HCT116 (cell line): ENCODE measurements at regions not wholly inside any gene's neighbourhood (a gene's known extent, or its start where the extent isn't known, plus 50 kb on each side); places are given as distances from the start of the nearest gene placed in this dataset.

Source experiments
- ATAC-seq: fragments of 200-7000 bp; cut with Tn5 transposase; 2 replicates; pipeline ENCODE4 v1.9.1; 2020; ENCODE audit warnings: mild to moderate bottlenecking, moderate library complexity
- BruUV-seq: library from RNA; stranded (reverse); fragments of 400-500 nt; replicated peaks from 2 replicates; lab custom pipeline; 2021; lab: Mats Ljungman, UMichigan
- CTCF ChIA-PET: fragments of 300-600 bp; sonication (Branson Sonifier 250); formaldehyde crosslinking; loops from one replicate; lab custom pipeline; 2021; ENCODE audit warnings: antibody characterized with exemption; lab: Charles Lee
- POLR2A ChIA-PET: fragments of 300-600, 350-600 bp; sonication (Branson Sonifier 250); formaldehyde crosslinking; loops from one replicate; lab custom pipeline; 2021; ENCODE audit warnings: antibody characterized with exemption; lab: Charles Lee
- RAD21 ChIA-PET, 2 experiments: fragments of 300-600 bp; sonication (Branson Sonifier 250); formaldehyde crosslinking; loops; one replicate each; lab custom pipeline; 2023; ENCODE audit warnings: low total read pairs in 2 of 2; ENCODE audit not compliant: uncharacterized antibody in 2 of 2, unreplicated experiment in 2 of 2, low non-redundant PET in 1 of 2; lab: Charles Lee
- DNase-seq: peaks from one replicate; pipeline ENCODE4 v3.0.0-alpha.2; 2010; ENCODE audit warnings: low read depth, low spot score
- H2AFZ ChIP-seq: fragments of 200-600 bp; shearing (Covaris generic), sonication (generic); 2 replicates; pipeline ENCODE4 v1.6.1; 2017; ENCODE audit warnings: low read depth, mixed run types, mixed read lengths, antibody characterized with exemption, low read length; ENCODE audit not compliant: poor library complexity, severe bottlenecking
- H3K27ac ChIP-seq: 2 replicates; pipeline ENCODE4 v1.5.1; 2012; ENCODE audit warnings: low read depth, low read length
- H3K27me3 ChIP-seq: fragments of 200-600 bp; sonication (generic); 2 replicates; pipeline ENCODE4 v1.6.1; 2016; ENCODE audit warnings: mixed run types, low read length, mixed read lengths; ENCODE audit not compliant: insufficient read depth
- H3K36me3 ChIP-seq, 2 experiments: fragments of 200-500 bp in 1 of 2; fragments of 200-600 bp in 1 of 2; sonication (Bioruptor generic) in 1 of 2; sonication (generic) in 1 of 2; 2 replicates each; pipeline versions ENCODE4 v1.5.1 to v1.6.1; 2014 to 2016; ENCODE audit warnings: low read length in 2 of 2, inconsistent platforms in 1 of 2, mixed read lengths in 1 of 2, mixed run types in 1 of 2; ENCODE audit not compliant: insufficient read depth in 2 of 2, control insufficient read depth in 1 of 2
- H3K4me1 ChIP-seq, 2 experiments: fragments of 200-600 bp in 1 of 2; sonication (generic) in 1 of 2; 2 replicates each; pipeline versions ENCODE4 v1.5.1 to v1.6.1; 2012 to 2017; ENCODE audit warnings: low read length in 2 of 2, inconsistent platforms in 1 of 2, mild to moderate bottlenecking in 1 of 2, mixed read lengths in 1 of 2, mixed run types in 1 of 2, moderate library complexity in 1 of 2; ENCODE audit not compliant: insufficient read depth in 2 of 2, control insufficient read depth in 1 of 2
- H3K4me2 ChIP-seq: fragments of 200-600 bp; sonication (generic); 2 replicates; pipeline ENCODE4 v1.6.1; 2017; ENCODE audit warnings: mixed run types, low read length, mixed read lengths
- H3K4me3 ChIP-seq, 2 experiments: fragments of 200-600 bp in 1 of 2; sonication (generic) in 1 of 2; replicated peaks in 1 of 2; 2 replicates each; pipeline ENCODE4 v1.5.1; 2011 to 2016; ENCODE audit warnings: low read length in 2 of 2, control low read depth in 1 of 2, low read depth in 1 of 2, mild to moderate bottlenecking in 1 of 2, mixed read lengths in 1 of 2, mixed run types in 1 of 2
- H3K79me2 ChIP-seq: fragments of 200-600 bp; sonication (generic); 2 replicates; pipeline ENCODE4 v1.6.1; 2017; ENCODE audit warnings: mild to moderate bottlenecking, mixed run types, low read length, moderate library complexity, mixed read lengths; ENCODE audit not compliant: insufficient read depth
- H3K9ac ChIP-seq: fragments of 200-600 bp; sonication (generic); 2 replicates; pipeline ENCODE4 v1.6.1; 2016; ENCODE audit warnings: low read length, mixed read lengths
- H3K9me2 ChIP-seq: fragments of 200-600 bp; sonication (generic), shearing (Covaris generic); 2 replicates; pipeline ENCODE4 v1.6.1; 2017; ENCODE audit warnings: mixed run types, mild to moderate bottlenecking, moderate library complexity; ENCODE audit not compliant: insufficient read depth
- H3K9me3 ChIP-seq, 2 experiments: fragments of 200-500 bp in 1 of 2; fragments of 200-600 bp in 1 of 2; sonication (Bioruptor generic) in 1 of 2; sonication (generic) in 1 of 2; 2 replicates each; pipeline ENCODE4 v1.6.1; 2014 to 2017; ENCODE audit warnings: low read length in 2 of 2, mixed read lengths in 2 of 2, inconsistent platforms in 1 of 2, low read depth in 1 of 2, mild to moderate bottlenecking in 1 of 2, mixed run types in 1 of 2, moderate library complexity in 1 of 2; ENCODE audit not compliant: control insufficient read depth in 1 of 2, insufficient read depth in 1 of 2
- H4K20me1 ChIP-seq: fragments of 200-600 bp; sonication (generic), shearing (Covaris generic); 2 replicates; pipeline ENCODE4 v1.6.1; 2017; ENCODE audit warnings: mixed run types, mild to moderate bottlenecking, moderate library complexity; ENCODE audit not compliant: insufficient read depth
- CBX3 ChIP-seq: IDR thresholded peaks from 2 replicates; pipeline ENCODE4 v1.6.1; 2012; ENCODE audit warnings: low read depth
- EGR1 ChIP-seq: IDR thresholded peaks from 2 replicates; pipeline ENCODE4 v1.6.1; 2012; ENCODE audit warnings: low read depth
- ELF1 ChIP-seq: IDR thresholded peaks from 2 replicates; pipeline ENCODE4 v1.6.1; 2012; ENCODE audit warnings: low read depth, borderline replicate concordance
- EZH2 ChIP-seq: fragments of 200-600 bp; sonication (generic); IDR thresholded peaks from 2 replicates; pipeline ENCODE4 v1.6.1; 2017; ENCODE audit warnings: antibody characterized with exemption, mixed run types
- EZH2phosphoT487 ChIP-seq: fragments of 200-600 bp; IDR thresholded peaks from 2 replicates; pipeline ENCODE4 v1.6.1; 2018; ENCODE audit warnings: antibody characterized with exemption, borderline replicate concordance
- FOSL1 ChIP-seq: IDR thresholded peaks from 2 replicates; pipeline ENCODE4 v1.6.1; 2012; ENCODE audit warnings: low read depth
- POLR2A ChIP-seq: IDR thresholded peaks from 2 replicates; pipeline ENCODE4 v1.7.0; 2011; ENCODE audit warnings: borderline replicate concordance; ENCODE audit not compliant: insufficient read depth, insufficient read length; ENCODE audit errors: extremely low read depth
- POLR2AphosphoS5 ChIP-seq: IDR thresholded peaks from 2 replicates; pipeline ENCODE4 v1.6.1; 2011; ENCODE audit warnings: mild to moderate bottlenecking, low read depth, low read length, moderate library complexity
- REST ChIP-seq: IDR thresholded peaks from 2 replicates; pipeline ENCODE4 v1.6.1; 2012; ENCODE audit warnings: low read depth
- SIN3A ChIP-seq: IDR thresholded peaks from 2 replicates; pipeline ENCODE4 v1.6.1; 2012; ENCODE audit warnings: low read depth
- SRF ChIP-seq: IDR thresholded peaks from 2 replicates; pipeline ENCODE4 v1.6.1; 2012; ENCODE audit warnings: low read depth
- TCF7L2 ChIP-seq: IDR thresholded peaks from 2 replicates; pipeline ENCODE4 v1.7.0; 2011; ENCODE audit warnings: borderline replicate concordance, inconsistent platforms; ENCODE audit not compliant: insufficient read depth, insufficient read length; ENCODE audit errors: extremely low read depth
- YY1 ChIP-seq: IDR thresholded peaks from 2 replicates; pipeline ENCODE4 v1.6.1; 2011; ENCODE audit warnings: low read length, low read depth, moderate library complexity, mild to moderate bottlenecking; ENCODE audit not compliant: insufficient replicate concordance; ENCODE audit errors: extremely low read depth
- intact Hi-C: fragments of 100-400 bp; cut with micrococcal nuclease; formaldehyde crosslinking; loops from 2 replicates; pipeline ENCODE4 v1.10.0; 2022

DNA sequence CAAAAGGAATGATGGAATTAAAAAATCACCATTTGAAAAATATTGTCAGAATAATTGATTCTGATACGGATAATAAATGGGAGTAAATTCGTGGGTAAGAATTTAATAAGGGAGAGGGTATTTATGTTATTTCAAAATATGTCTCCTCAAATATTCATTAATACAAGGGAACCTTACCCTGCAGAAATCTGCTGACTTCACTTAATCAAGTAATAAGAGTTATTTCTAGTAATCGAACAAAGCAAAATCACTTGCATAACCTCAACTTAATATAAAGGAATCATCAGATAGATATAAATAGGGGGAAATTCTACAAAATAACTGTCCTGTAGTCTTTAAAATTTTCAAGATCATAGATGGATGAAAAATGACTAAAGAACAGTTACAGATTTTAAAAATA, 1164.7 kb upstream of the GJE1 start:
- Histone ChIP-seq H3K4me3 (no peak overlapping the region), H3K9me2 (no peaks in the 10 kb centered on the region), H4K20me1 (no peaks in the 10 kb centered on the region), H3K9ac (no peak overlapping the region), H3K27ac (no peak overlapping the region), H2AFZ (no peak overlapping the region), H3K79me2 (no peaks in the 10 kb centered on the region), H3K27me3 (no peaks in the 10 kb centered on the region), H3K4me1 (no peaks in the 10 kb centered on the region), H3K4me2 (no peak overlapping the region), H3K9me3 (no peaks in the 10 kb centered on the region), H3K36me3 (no peaks in the 10 kb centered on the region)
- no TSS peak for BruUV-seq
- no peak for DNase-seq
- TF ChIP-seq POLR2A (no peak), FOSL1 (no peak), YY1 (no peak), TCF7L2 (no peak), SIN3A (no peak), EZH2phosphoT487 (no peak), EGR1 (no peak), POLR2AphosphoS5 (no peak), EZH2 (no peak), SRF (no peak), ELF1 (no peak), CBX3 (no peak), REST (no peak)
- ChIA-PET POLR2A (no interaction called here), CTCF (no interaction called here), RAD21 (no interaction called here)
- intact Hi-C loops = no loop called here
- no peak for ATAC-seq
